GM12878 (cell line): ENCODE measurements at regions not wholly inside any gene's neighbourhood (a gene's known extent, or its start where the extent isn't known, plus 50 kb on each side); places are given as distances from the start of the nearest gene placed in this dataset.

ENCODE experiments used
- ATAC-seq: fragments of 200-7000 bp; cut with Tn5 transposase; 3 replicates; pipeline ENCODE4 v1.9.1; 2020; ENCODE audit warnings: mild to moderate bottlenecking, moderate library complexity
- BruUV-seq: library from RNA; stranded (reverse); fragments of 400-500 nt; replicated peaks from 2 replicates; lab custom pipeline; 2021; lab: Mats Ljungman, UMichigan
- CTCF ChIA-PET: fragments of 300-600 bp; sonication (Branson Sonifier 250); formaldehyde crosslinking; extraction: SDS; loops from one replicate; lab custom pipeline; 2021; ENCODE audit warnings: inconsistent platforms; lab: Yijun Ruan, JAX
- POLR2A ChIA-PET: fragments of 350-600 bp; formaldehyde crosslinking; extraction: SDS; loops from one replicate; lab custom pipeline; 2021; ENCODE audit warnings: inconsistent platforms; lab: Charles Lee
- RAD21 ChIA-PET: fragments of 300-600 bp; sonication (Branson Sonifier 250); formaldehyde crosslinking; loops from one replicate; lab custom pipeline; 2023; ENCODE audit warnings: antibody characterized with exemption; ENCODE audit not compliant: unreplicated experiment; lab: Charles Lee
- SMC1A ChIA-PET: fragments of 300-600 bp; sonication (Branson Sonifier 250); formaldehyde crosslinking; loops from one replicate; lab custom pipeline; 2023; ENCODE audit not compliant: unreplicated experiment, uncharacterized antibody; lab: Charles Lee
- DNase-seq: peaks from one replicate; pipeline ENCODE4 v3.0.0-alpha.2; 2011; ENCODE audit warnings: low read depth, low spot score
- FAIRE-seq: peaks from 3 replicates; lab custom pipeline; 2011; peaks lifted over from hg19 to GRCh38; lab: Jason Lieb, UNC
- H2AFZ ChIP-seq: 2 replicates; pipeline ENCODE4 v1.6.0; 2011; ENCODE audit warnings: low read depth, low read length, control low read depth; ENCODE audit not compliant: control insufficient read depth
- H3K27ac ChIP-seq: 2 replicates; pipeline ENCODE4 v1.5.1; 2011; ENCODE audit warnings: control low read depth; ENCODE audit not compliant: control insufficient read depth, insufficient read depth
- H3K27me3 ChIP-seq, 2 experiments: replicated peaks in 1 of 2; 2 replicates each; pipeline versions ENCODE4 v1.6.0 to v1.6.1; 2011; ENCODE audit warnings: low read length in 1 of 2; ENCODE audit not compliant: control insufficient read depth in 2 of 2, insufficient read depth in 2 of 2
- H3K36me3 ChIP-seq, 2 experiments: 2 replicates each; pipeline ENCODE4 v1.5.1; 2011; ENCODE audit warnings: low read length in 1 of 2; ENCODE audit not compliant: control insufficient read depth in 2 of 2, insufficient read depth in 2 of 2
- H3K4me1 ChIP-seq: 2 replicates; pipeline ENCODE4 v1.6.1; 2011; ENCODE audit warnings: mild to moderate bottlenecking, low read length, moderate library complexity, mixed read lengths; ENCODE audit not compliant: control insufficient read depth, insufficient read depth
- H3K4me2 ChIP-seq: 2 replicates; pipeline ENCODE4 v1.6.0; 2011; ENCODE audit warnings: control low read depth; ENCODE audit not compliant: control insufficient read depth, insufficient read depth
- H3K4me3 ChIP-seq: fragments of 200-600 bp; sonication (generic); 2 replicates; pipeline ENCODE4 v1.5.1; 2016
- H3K79me2 ChIP-seq: 2 replicates; pipeline ENCODE4 v1.6.0; 2011; ENCODE audit warnings: low read length; ENCODE audit not compliant: control insufficient read depth, insufficient read depth
- H3K9ac ChIP-seq: 2 replicates; pipeline ENCODE4 v1.8.0; 2011; ENCODE audit warnings: low read length, control low read depth, mixed read lengths; ENCODE audit not compliant: control insufficient read depth, insufficient read depth
- H3K9me3 ChIP-seq: replicated peaks from 3 replicates; pipeline ENCODE4 v1.5.1; 2011; ENCODE audit warnings: mild to moderate bottlenecking, low read length; ENCODE audit not compliant: control insufficient read depth, insufficient read depth
- H4K20me1 ChIP-seq: 2 replicates; pipeline ENCODE4 v1.6.0; 2011; ENCODE audit not compliant: control insufficient read depth, insufficient read depth
- LARP7 ChIP-seq: fragments of 450-650 bp; IDR thresholded peaks from 2 replicates; pipeline ENCODE4 v1.6.1; 2017; ENCODE audit warnings: mild to moderate bottlenecking
- POLR2A ChIP-seq: IDR thresholded peaks from 2 replicates; pipeline ENCODE4 v1.6.1; 2011; ENCODE audit warnings: low read depth, mild to moderate bottlenecking, low read length
- TARDBP ChIP-seq: IDR thresholded peaks from 2 replicates; pipeline ENCODE4 v1.6.1; 2016; ENCODE audit warnings: borderline replicate concordance
- ZBED1 ChIP-seq: IDR thresholded peaks from 2 replicates; pipeline ENCODE4 v1.6.1; 2016; ENCODE audit warnings: borderline replicate concordance
- WGBS: methylation state at CpG from one replicate; pipeline ENCODE4 v1.1.6; 2016; ENCODE audit warnings: low lambda C conversion rate; ENCODE audit not compliant: insufficient replicate concordance, insufficient coverage; ENCODE audit errors: missing lambda C conversion rate; 5-methylcytosine and 5-hydroxymethylcytosine counted together
- in situ Hi-C: fragments of 300-500 bp; cut with MboI; formaldehyde crosslinking; loops from 9 replicates; pipeline ENCODE4 v1.14.3; 2018; ENCODE audit warnings: mixed read lengths
- intact Hi-C: fragments of 100-400 bp; cut with micrococcal nuclease; formaldehyde crosslinking; loops from one replicate; pipeline ENCODE4 v1.14.2; 2022; ENCODE audit not compliant: unreplicated experiment
- TF ChIP-seq, protein P1 (sequence below): IDR thresholded peaks from 2 replicates; pipeline ENCODE4 v1.6.1; 2011; ENCODE audit warnings: low read depth, low read length, improper control_type of control experiment, borderline replicate concordance
- TF ChIP-seq, protein P2 (sequence below): IDR thresholded peaks from 2 replicates; pipeline ENCODE4 v1.6.1; 2012; ENCODE audit warnings: improper control_type of control experiment, low read depth, low read length; ENCODE audit not compliant: insufficient replicate concordance
- TF ChIP-seq, protein P3 (sequence below): fragments of 450-650 bp; IDR thresholded peaks from 2 replicates; pipeline ENCODE4 v1.6.1; 2017; ENCODE audit warnings: mild to moderate bottlenecking, moderate library complexity

DNA sequence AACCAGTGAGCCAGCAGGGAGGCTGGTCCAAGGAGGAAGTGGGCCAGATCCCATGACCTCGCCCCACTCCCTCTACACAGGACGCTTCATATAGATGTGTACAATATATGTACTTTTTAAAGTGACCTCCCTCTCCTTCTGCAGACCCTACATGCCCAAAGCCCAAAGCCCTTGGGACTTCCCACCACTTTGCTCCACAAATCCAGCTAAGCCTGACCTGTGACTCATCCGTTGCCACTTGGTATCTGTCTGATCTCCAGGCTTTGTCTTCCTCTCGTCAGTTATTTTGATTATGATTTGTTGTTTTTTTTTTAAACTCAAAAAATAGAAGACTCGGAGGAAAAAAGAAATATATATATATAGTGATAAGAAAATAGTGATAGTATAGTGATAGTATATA lies 470.8 kb downstream of the KCNJ3 start:
- ATAC-seq (no peak), FAIRE-seq (no peak), DNase-seq (no peak)
- CTCF ChIA-PET: no interaction called here
- intact Hi-C loops: no loop called here
- Histone ChIP-seq H3K4me1 (no peaks in the 10 kb centered on the region), H3K4me2 (no peak overlapping the region), H3K79me2 (no peaks in the 10 kb centered on the region), H3K27me3 (no peaks in the 10 kb centered on the region), H3K4me3 (no peak overlapping the region), H3K9me3 (no peaks in the 10 kb centered on the region), H4K20me1 (no peaks in the 10 kb centered on the region), H2AFZ (no peak overlapping the region), H3K27ac (no peak overlapping the region), H3K36me3 (no peaks in the 10 kb centered on the region), H3K9ac (no peak overlapping the region)
- RAD21 ChIA-PET: no interaction called here
- in situ Hi-C loops: no loop called here
- SMC1A ChIA-PET: no interaction called here
- no TSS peak for BruUV-seq
- POLR2A ChIA-PET: no interaction called here
- TF ChIP-seq LARP7 (no peak), ZBED1 (no peak), POLR2A (no peak), TARDBP (no peak)
- TF ChIP-seq, protein P1, sequence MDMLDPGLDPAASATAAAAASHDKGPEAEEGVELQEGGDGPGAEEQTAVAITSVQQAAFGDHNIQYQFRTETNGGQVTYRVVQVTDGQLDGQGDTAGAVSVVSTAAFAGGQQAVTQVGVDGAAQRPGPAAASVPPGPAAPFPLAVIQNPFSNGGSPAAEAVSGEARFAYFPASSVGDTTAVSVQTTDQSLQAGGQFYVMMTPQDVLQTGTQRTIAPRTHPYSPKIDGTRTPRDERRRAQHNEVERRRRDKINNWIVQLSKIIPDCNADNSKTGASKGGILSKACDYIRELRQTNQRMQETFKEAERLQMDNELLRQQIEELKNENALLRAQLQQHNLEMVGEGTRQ: no peak
- TF ChIP-seq, protein P2, sequence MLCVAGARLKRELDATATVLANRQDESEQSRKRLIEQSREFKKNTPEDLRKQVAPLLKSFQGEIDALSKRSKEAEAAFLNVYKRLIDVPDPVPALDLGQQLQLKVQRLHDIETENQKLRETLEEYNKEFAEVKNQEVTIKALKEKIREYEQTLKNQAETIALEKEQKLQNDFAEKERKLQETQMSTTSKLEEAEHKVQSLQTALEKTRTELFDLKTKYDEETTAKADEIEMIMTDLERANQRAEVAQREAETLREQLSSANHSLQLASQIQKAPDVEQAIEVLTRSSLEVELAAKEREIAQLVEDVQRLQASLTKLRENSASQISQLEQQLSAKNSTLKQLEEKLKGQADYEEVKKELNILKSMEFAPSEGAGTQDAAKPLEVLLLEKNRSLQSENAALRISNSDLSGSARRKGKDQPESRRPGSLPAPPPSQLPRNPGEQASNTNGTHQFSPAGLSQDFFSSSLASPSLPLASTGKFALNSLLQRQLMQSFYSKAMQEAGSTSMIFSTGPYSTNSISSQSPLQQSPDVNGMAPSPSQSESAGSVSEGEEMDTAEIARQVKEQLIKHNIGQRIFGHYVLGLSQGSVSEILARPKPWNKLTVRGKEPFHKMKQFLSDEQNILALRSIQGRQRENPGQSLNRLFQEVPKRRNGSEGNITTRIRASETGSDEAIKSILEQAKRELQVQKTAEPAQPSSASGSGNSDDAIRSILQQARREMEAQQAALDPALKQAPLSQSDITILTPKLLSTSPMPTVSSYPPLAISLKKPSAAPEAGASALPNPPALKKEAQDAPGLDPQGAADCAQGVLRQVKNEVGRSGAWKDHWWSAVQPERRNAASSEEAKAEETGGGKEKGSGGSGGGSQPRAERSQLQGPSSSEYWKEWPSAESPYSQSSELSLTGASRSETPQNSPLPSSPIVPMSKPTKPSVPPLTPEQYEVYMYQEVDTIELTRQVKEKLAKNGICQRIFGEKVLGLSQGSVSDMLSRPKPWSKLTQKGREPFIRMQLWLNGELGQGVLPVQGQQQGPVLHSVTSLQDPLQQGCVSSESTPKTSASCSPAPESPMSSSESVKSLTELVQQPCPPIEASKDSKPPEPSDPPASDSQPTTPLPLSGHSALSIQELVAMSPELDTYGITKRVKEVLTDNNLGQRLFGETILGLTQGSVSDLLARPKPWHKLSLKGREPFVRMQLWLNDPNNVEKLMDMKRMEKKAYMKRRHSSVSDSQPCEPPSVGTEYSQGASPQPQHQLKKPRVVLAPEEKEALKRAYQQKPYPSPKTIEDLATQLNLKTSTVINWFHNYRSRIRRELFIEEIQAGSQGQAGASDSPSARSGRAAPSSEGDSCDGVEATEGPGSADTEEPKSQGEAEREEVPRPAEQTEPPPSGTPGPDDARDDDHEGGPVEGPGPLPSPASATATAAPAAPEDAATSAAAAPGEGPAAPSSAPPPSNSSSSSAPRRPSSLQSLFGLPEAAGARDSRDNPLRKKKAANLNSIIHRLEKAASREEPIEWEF: no peak
- TF ChIP-seq, protein P3, sequence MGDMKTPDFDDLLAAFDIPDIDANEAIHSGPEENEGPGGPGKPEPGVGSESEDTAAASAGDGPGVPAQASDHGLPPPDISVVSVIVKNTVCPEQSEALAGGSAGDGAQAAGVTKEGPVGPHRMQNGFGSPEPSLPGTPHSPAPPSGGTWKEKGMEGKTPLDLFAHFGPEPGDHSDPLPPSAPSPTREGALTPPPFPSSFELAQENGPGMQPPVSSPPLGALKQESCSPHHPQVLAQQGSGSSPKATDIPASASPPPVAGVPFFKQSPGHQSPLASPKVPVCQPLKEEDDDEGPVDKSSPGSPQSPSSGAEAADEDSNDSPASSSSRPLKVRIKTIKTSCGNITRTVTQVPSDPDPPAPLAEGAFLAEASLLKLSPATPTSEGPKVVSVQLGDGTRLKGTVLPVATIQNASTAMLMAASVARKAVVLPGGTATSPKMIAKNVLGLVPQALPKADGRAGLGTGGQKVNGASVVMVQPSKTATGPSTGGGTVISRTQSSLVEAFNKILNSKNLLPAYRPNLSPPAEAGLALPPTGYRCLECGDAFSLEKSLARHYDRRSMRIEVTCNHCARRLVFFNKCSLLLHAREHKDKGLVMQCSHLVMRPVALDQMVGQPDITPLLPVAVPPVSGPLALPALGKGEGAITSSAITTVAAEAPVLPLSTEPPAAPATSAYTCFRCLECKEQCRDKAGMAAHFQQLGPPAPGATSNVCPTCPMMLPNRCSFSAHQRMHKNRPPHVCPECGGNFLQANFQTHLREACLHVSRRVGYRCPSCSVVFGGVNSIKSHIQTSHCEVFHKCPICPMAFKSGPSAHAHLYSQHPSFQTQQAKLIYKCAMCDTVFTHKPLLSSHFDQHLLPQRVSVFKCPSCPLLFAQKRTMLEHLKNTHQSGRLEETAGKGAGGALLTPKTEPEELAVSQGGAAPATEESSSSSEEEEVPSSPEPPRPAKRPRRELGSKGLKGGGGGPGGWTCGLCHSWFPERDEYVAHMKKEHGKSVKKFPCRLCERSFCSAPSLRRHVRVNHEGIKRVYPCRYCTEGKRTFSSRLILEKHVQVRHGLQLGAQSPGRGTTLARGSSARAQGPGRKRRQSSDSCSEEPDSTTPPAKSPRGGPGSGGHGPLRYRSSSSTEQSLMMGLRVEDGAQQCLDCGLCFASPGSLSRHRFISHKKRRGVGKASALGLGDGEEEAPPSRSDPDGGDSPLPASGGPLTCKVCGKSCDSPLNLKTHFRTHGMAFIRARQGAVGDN: no peak
- WGBS: 67% methylated on average over 5 of the region's 5 CpGs
